Psoas muscle (tissue), 7 donors: ENCODE measurements at regions not wholly inside any gene's neighbourhood (a gene's known extent, or its start where the extent isn't known, plus 50 kb on each side); places are given as distances from the start of the nearest gene placed in this dataset.

ENCODE experiments used
- ATAC-seq, 4 donors: fragments of 200-7000 bp; cut with Tn5 transposase; one replicate each; pipeline ENCODE4 v1.9.1; 2020; ENCODE audit warnings: moderate library complexity in 3 of 4, mild to moderate bottlenecking in 2 of 4
- DNase-seq, 2 donors: peaks; one replicate each; pipeline ENCODE4 v3.0.0-alpha.2; 2020
- H3K27ac ChIP-seq: fragments of 200-600 bp; one replicate; pipeline ENCODE4 v1.8.0; 2022
- H3K27me3 ChIP-seq, 3 donors: fragments of 200-600 bp in 1 of 3; one replicate each; pipeline versions ENCODE4 v1.6.1 to v1.8.0; 2013 to 2022; ENCODE audit warnings: low read length in 2 of 3, mild to moderate bottlenecking in 2 of 3, moderate library complexity in 1 of 3; ENCODE audit not compliant: insufficient read depth in 3 of 3
- H3K36me3 ChIP-seq, 2 donors: fragments of 200-600 bp in 1 of 2; one replicate each; pipeline versions ENCODE4 v1.6.1 to v1.8.0; 2013 to 2022; ENCODE audit warnings: low read depth in 1 of 2, mild to moderate bottlenecking in 1 of 2, moderate library complexity in 1 of 2; ENCODE audit not compliant: insufficient read depth in 1 of 2
- H3K4me1 ChIP-seq: fragments of 200-600 bp; one replicate; pipeline ENCODE4 v1.8.0; 2022
- H3K4me3 ChIP-seq: fragments of 200-600 bp; one replicate; pipeline ENCODE4 v1.8.0; 2022; ENCODE audit warnings: mild to moderate bottlenecking
- H3K9me3 ChIP-seq: fragments of 200-600 bp; one replicate; pipeline ENCODE4 v1.8.0; 2022
- WGBS, 3 donors: extraction: QIAGEN DNeasy Blood & Tissue Kit; methylation state at CpG; one replicate each; pipeline versions ENCODE4 v1.1.6 to v1.1.7; 2013; 5-methylcytosine and 5-hydroxymethylcytosine counted together
- intact Hi-C, 2 donors: fragments of 100-400 bp; cut with DNase I; formaldehyde crosslinking; loops; one replicate each; pipeline versions ENCODE4 v1.11.0 to v1.14.2; 2022
- TF ChIP-seq, protein P1 (sequence below): fragments of 200-600 bp; IDR thresholded peaks from one replicate; pipeline ENCODE4 v1.8.0; 2022; ENCODE audit warnings: antibody characterized with exemption
- donor health status: healthy with polysubstance abuse.
- donor health status: DM: no; HTN: no; CAD: no; lungs with moderate emphysema.
- donor health status: Bipolar disorder and iron deficiency.
- donor health status: healthy.
- donor health status: DM: yes; HTN: yes; CAD: no.
- donor health status: DM: no; HTN: no; CAD: no.
- donor health status: DM: yes; HTN: yes; CAD: no.

DNA sequence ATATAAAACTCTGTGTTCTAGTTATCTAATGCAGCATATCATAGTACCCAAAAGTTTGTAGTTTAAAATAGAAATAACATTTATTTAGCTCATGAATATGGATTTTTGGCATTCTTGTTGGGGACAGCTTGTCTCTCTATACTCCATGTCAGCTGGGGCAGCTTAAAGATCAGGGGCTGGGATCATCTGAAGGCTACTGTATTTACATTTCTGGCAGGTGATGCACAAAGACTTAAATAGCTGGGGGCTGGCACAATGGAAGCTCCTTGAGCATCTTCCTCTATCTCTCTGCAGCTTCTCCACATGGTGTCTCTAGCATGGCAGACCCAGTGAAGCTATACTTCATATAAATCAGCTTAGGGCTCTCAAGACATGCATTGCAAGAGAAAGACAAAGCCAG, 55.6 kb upstream of the DAB1 start:
- no peak for ATAC-seq
- intact Hi-C loops, result no loop called here
- no peak for DNase-seq
- Histone ChIP-seq H3K4me3 (no peak overlapping the region), H3K4me1 (no peaks in the 10 kb centered on the region), H3K36me3 (no peaks in the 10 kb centered on the region), H3K9me3 (no peaks in the 10 kb centered on the region), H3K27ac (no peak overlapping the region), H3K27me3 (no peaks in the 10 kb centered on the region)
- TF ChIP-seq, protein P1, sequence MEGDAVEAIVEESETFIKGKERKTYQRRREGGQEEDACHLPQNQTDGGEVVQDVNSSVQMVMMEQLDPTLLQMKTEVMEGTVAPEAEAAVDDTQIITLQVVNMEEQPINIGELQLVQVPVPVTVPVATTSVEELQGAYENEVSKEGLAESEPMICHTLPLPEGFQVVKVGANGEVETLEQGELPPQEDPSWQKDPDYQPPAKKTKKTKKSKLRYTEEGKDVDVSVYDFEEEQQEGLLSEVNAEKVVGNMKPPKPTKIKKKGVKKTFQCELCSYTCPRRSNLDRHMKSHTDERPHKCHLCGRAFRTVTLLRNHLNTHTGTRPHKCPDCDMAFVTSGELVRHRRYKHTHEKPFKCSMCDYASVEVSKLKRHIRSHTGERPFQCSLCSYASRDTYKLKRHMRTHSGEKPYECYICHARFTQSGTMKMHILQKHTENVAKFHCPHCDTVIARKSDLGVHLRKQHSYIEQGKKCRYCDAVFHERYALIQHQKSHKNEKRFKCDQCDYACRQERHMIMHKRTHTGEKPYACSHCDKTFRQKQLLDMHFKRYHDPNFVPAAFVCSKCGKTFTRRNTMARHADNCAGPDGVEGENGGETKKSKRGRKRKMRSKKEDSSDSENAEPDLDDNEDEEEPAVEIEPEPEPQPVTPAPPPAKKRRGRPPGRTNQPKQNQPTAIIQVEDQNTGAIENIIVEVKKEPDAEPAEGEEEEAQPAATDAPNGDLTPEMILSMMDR, result no peak

DNA sequence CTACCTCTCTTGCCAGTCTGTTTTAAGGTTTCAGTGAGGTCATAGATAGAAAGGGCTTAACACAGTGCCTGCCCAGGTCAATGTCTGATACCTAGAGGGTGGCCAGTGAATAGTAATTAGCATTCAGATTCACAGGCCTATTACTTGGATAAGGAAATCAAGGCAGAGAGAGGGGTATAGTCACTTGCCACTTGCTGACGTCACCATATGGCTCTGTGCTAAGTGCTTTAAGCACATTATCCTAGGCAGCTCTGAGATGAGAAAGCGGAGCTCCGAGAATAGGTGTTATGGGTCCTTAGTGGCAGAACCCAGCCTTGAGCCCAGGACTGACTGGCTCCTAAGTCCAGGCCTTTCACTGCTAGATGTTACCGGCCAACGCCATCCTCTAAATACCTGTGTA, 51.5 kb upstream of the DAB1 start:
- TF ChIP-seq, protein P1, result no peak
- Histone ChIP-seq H3K27me3 (no peaks in the 10 kb centered on the region), H3K4me1 (no peaks in the 10 kb centered on the region), H3K27ac (no peak overlapping the region), H3K9me3 (no peaks in the 10 kb centered on the region), H3K4me3 (no peak overlapping the region), H3K36me3 (no peaks in the 10 kb centered on the region)
- ATAC-seq (no peak), DNase-seq (no peak)
- 90 to 91% (median 90%) methylated on average over 5 of the region's 5 CpGs for WGBS, 3 donors
- intact Hi-C loops, result no loop called here

DNA sequence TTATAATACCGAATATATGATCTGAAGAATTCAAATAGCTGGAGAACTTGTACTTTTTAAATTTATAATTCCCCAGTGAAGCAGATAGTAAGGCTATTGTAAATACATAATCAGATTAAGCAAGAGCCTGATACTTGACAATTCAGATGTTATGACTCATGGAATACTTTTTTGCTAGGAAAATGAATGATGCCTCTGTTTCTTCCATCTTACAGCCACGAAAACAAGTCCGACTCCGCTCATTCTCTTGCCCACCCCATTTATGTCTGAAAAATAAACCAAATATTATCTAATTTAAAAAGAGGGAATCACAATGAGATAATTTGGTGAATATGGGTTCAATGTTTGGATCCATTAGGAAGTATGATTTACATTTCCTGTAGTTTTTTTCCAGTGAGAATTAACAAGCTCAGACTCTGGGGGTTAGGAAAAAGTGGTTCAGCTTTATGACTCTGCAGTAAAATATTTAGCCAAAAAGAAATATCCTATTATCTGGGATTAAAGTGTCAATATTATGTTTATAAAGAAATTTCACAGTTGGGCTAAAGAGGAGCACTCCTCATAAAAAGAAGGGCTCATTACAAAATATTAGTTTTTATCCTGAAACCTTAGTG, 50.4 kb upstream of the DAB1 start:
- no peaks in the 10 kb centered on the region for H3K36me3 ChIP-seq
- H3K4me3 ChIP-seq, result no peak overlapping the region
- 59 to 67% (median 61%) methylated on average over 4 of the region's 4 CpGs for WGBS, 3 donors
- TF ChIP-seq, protein P1, result no peak
- no peaks in the 10 kb centered on the region for H3K9me3 ChIP-seq
- H3K27me3 ChIP-seq, result no peaks in the 10 kb centered on the region
- no peak overlapping the region for H3K27ac ChIP-seq
- intact Hi-C loops, result no loop called here
- no peak for DNase-seq
- H3K4me1 ChIP-seq, result no peaks in the 10 kb centered on the region
- ATAC-seq, result no peak
